Thyroid gland (tissue), 4 donors: ENCODE measurements at regions not wholly inside any gene's neighbourhood (a gene's known extent, or its start where the extent isn't known, plus 50 kb on each side); places are given as distances from the start of the nearest gene placed in this dataset.

Experiments
- POLR2A ChIP-seq, 2 donors: fragments of 450-650 bp; IDR thresholded peaks; one replicate each; pipeline ENCODE4 v1.6.1; 2017; ENCODE audit warnings: antibody characterized with exemption in 2 of 2, mild to moderate bottlenecking in 2 of 2, moderate library complexity in 1 of 2
- TF ChIP-seq, protein P1 (sequence below), 6 experiments: fragments of 200-600 bp in 3 of 6; fragments of 450-650 bp in 3 of 6; sonication (generic) in 3 of 6; IDR thresholded peaks; one replicate each; pipeline ENCODE4 v1.5.1; 2016 to 2019; ENCODE audit warnings: antibody characterized with exemption in 6 of 6, mild to moderate bottlenecking in 2 of 6, inconsistent platforms in 1 of 6, moderate library complexity in 1 of 6

DNA sequence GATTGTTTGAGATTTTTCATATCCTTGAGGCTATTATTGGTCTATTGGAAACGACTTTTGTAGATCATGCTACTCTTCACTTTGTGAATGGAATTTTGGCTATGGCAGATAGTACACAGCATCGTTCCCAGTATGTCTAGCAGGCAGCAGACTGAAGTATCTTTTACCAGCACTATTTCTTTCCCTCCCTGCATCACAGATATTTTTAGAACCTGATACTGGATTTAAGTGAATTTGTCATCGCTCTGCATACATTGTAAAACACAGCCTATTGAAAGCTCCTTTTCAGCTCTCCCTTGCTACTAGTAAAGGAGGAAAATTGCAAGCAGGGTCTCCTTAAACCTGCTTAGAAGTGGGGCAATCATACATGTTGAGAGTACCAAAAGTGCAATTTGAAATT lies 133.6 kb downstream of the LUZP4 start:
- TF ChIP-seq POLR2A (IDR thresholded peaks at IDR 0.05): no peak
- TF ChIP-seq, protein P1, sequence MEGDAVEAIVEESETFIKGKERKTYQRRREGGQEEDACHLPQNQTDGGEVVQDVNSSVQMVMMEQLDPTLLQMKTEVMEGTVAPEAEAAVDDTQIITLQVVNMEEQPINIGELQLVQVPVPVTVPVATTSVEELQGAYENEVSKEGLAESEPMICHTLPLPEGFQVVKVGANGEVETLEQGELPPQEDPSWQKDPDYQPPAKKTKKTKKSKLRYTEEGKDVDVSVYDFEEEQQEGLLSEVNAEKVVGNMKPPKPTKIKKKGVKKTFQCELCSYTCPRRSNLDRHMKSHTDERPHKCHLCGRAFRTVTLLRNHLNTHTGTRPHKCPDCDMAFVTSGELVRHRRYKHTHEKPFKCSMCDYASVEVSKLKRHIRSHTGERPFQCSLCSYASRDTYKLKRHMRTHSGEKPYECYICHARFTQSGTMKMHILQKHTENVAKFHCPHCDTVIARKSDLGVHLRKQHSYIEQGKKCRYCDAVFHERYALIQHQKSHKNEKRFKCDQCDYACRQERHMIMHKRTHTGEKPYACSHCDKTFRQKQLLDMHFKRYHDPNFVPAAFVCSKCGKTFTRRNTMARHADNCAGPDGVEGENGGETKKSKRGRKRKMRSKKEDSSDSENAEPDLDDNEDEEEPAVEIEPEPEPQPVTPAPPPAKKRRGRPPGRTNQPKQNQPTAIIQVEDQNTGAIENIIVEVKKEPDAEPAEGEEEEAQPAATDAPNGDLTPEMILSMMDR (IDR thresholded peaks at IDR 0.05): no peak
